ENCODE measurements at regions not wholly inside any gene's neighbourhood (a gene's known extent, or its start where the extent isn't known, plus 50 kb on each side); places are given as distances from the start of the nearest gene placed in this dataset.

- no peak overlapping the region for H3K27ac Mint-ChIP-seq
- H3K4me3 Mint-ChIP-seq = no peak overlapping the region
- Histone ChIP-seq H3K27ac (ENCODE audit: low read length) (no peak overlapping the region), H3K4me3 (ENCODE audit: low read length) (no peak overlapping the region), H3K27me3 (ENCODE audit: control insufficient read depth, insufficient read depth, low read length) (no peaks in the 10 kb centered on the region), H3K9me3 (ENCODE audit: control insufficient read depth, insufficient read depth, low read length) (no peaks in the 10 kb centered on the region), H3K36me3 (ENCODE audit: control insufficient read depth, insufficient read depth, low read length) (no peaks in the 10 kb centered on the region), H3K4me1 (ENCODE audit: control insufficient read depth, insufficient read depth, low read length) (no peaks in the 10 kb centered on the region)
- no peaks in the 10 kb centered on the region for H3K27me3 Mint-ChIP-seq (ENCODE audit: low read depth in 2 of 2)
- DNase-seq (no peak), ATAC-seq (no peak)
- no peaks in the 10 kb centered on the region for H3K4me1 Mint-ChIP-seq
- 87% methylated on average over 6 of the region's 7 CpGs for WGBS (ENCODE audit: insufficient coverage)
- TF ChIP-seq, protein P1, sequence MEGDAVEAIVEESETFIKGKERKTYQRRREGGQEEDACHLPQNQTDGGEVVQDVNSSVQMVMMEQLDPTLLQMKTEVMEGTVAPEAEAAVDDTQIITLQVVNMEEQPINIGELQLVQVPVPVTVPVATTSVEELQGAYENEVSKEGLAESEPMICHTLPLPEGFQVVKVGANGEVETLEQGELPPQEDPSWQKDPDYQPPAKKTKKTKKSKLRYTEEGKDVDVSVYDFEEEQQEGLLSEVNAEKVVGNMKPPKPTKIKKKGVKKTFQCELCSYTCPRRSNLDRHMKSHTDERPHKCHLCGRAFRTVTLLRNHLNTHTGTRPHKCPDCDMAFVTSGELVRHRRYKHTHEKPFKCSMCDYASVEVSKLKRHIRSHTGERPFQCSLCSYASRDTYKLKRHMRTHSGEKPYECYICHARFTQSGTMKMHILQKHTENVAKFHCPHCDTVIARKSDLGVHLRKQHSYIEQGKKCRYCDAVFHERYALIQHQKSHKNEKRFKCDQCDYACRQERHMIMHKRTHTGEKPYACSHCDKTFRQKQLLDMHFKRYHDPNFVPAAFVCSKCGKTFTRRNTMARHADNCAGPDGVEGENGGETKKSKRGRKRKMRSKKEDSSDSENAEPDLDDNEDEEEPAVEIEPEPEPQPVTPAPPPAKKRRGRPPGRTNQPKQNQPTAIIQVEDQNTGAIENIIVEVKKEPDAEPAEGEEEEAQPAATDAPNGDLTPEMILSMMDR (IDR thresholded peaks at IDR 0.05) = no peak
- H3K36me3 Mint-ChIP-seq = no peaks in the 10 kb centered on the region
- intact Hi-C loops (cut with micrococcal nuclease) = no loop called here
- peaks cover 0 to 2% of the 10 kb centered on the region in 2 donors for H3K9me3 Mint-ChIP-seq
Observed at GRCh38 chr2:15782769-15783294, 157.5 kb upstream of the MYCN start.

DNA sequence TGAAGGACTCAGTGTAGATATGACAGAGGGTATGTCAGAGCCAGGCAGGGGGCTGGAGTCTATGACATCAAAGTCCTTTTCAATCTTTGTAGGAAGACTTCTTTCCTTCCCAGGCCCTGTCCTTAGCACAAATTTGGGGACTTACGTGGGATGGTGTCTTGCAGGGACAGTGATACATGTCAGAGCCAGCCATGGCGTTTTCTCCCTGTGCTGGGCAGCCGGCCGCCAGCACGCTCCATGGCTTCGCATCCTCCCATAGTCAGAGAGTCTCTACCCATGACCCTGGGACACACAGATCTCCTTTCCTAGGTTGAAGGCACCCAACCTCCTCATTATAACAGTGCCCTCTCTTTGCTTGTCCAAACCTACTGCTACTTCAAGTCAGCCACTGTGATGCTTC lies 156.9 kb upstream of the MYCN start:
- TF ChIP-seq, protein P1 (IDR thresholded peaks at IDR 0.05) = no peak
- no peak overlapping the region for H3K4me3 Mint-ChIP-seq
- H3K36me3 Mint-ChIP-seq = no peaks in the 10 kb centered on the region
- H3K9me3 ChIP-seq (ENCODE audit: control insufficient read depth, insufficient read depth, low read length) = no peaks in the 10 kb centered on the region
- H3K4me1 Mint-ChIP-seq = no peaks in the 10 kb centered on the region
- H3K36me3 ChIP-seq (ENCODE audit: control insufficient read depth, insufficient read depth, low read length) = no peaks in the 10 kb centered on the region
- H3K27me3 Mint-ChIP-seq (ENCODE audit: low read depth in 2 of 2) = no peaks in the 10 kb centered on the region
- ATAC-seq (no peak), DNase-seq (no peak)
- no peaks in the 10 kb centered on the region for H3K4me1 ChIP-seq (ENCODE audit: control insufficient read depth, insufficient read depth, low read length)
- peaks cover 0 to 3% of the 10 kb centered on the region in 2 donors for H3K9me3 Mint-ChIP-seq
- H3K27ac Mint-ChIP-seq = no peak overlapping the region
- H3K27ac ChIP-seq (ENCODE audit: low read length) = no peak overlapping the region
- no peaks in the 10 kb centered on the region for H3K27me3 ChIP-seq (ENCODE audit: control insufficient read depth, insufficient read depth, low read length)
- 94% methylated on average over 6 of the region's 6 CpGs for WGBS (ENCODE audit: insufficient coverage)
- no peak overlapping the region for H3K4me3 ChIP-seq (ENCODE audit: low read length)
- intact Hi-C loops (cut with micrococcal nuclease) = no loop called here

GRCh38 chr2:15784106-15784885 lies 156.1 kb upstream of the MYCN start:
- intact Hi-C loops (cut with micrococcal nuclease) = no loop called here
- Histone ChIP-seq H3K27ac (ENCODE audit: low read length) (no peak overlapping the region), H3K9me3 (ENCODE audit: control insufficient read depth, insufficient read depth, low read length) (no peaks in the 10 kb centered on the region), H3K36me3 (ENCODE audit: control insufficient read depth, insufficient read depth, low read length) (no peaks in the 10 kb centered on the region), H3K27me3 (ENCODE audit: control insufficient read depth, insufficient read depth, low read length) (no peaks in the 10 kb centered on the region), H3K4me1 (ENCODE audit: control insufficient read depth, insufficient read depth, low read length) (no peaks in the 10 kb centered on the region), H3K4me3 (ENCODE audit: low read length) (no peak overlapping the region)
- no peak for ATAC-seq
- WGBS (ENCODE audit: insufficient coverage) = 64% methylated on average over 13 of the region's 13 CpGs
- no peak for DNase-seq
- Mint-ChIP-seq H3K4me1 (no peaks in the 10 kb centered on the region), H3K27ac (no peak overlapping the region), H3K36me3 (no peaks in the 10 kb centered on the region), H3K27me3 (ENCODE audit: low read depth in 2 of 2) (no peaks in the 10 kb centered on the region), H3K9me3 (peaks cover 0 to 3% of the 10 kb centered on the region in 2 donors), H3K4me3 (no peak overlapping the region)
- TF ChIP-seq, protein P1 (IDR thresholded peaks at IDR 0.05) = no peak
